H9 (cell line): ENCODE measurements at regions not wholly inside any gene's neighbourhood (a gene's known extent, or its start where the extent isn't known, plus 50 kb on each side); places are given as distances from the start of the nearest gene placed in this dataset.

Source experiments
- DNase-seq: peaks from one replicate; pipeline ENCODE4 v3.0.0-alpha.2; 2017
- H2AFZ ChIP-seq: one replicate; pipeline ENCODE4 v1.6.1; 2013; ENCODE audit warnings: mild to moderate bottlenecking, low read length, control low read depth, moderate library complexity
- H2AK5ac ChIP-seq: 2 replicates; pipeline ENCODE4 v1.6.1; 2013; ENCODE audit warnings: low read length, control low read depth, mixed read lengths; ENCODE audit not compliant: insufficient read length
- H2BK120ac ChIP-seq: one replicate; pipeline ENCODE4 v1.6.1; 2013; ENCODE audit warnings: low read depth, mild to moderate bottlenecking, low read length, control low read depth, inconsistent platforms; ENCODE audit not compliant: poor library complexity, severe bottlenecking
- H2BK12ac ChIP-seq: 2 replicates; pipeline ENCODE4 v1.6.1; 2013; ENCODE audit warnings: low read length, control low read depth, mixed read lengths, low read depth; ENCODE audit not compliant: insufficient read length
- H2BK15ac ChIP-seq: 2 replicates; pipeline ENCODE4 v1.6.1; 2013; ENCODE audit warnings: low read depth, low read length, control low read depth
- H2BK20ac ChIP-seq: one replicate; pipeline ENCODE4 v1.6.1; 2013; ENCODE audit warnings: low read depth, mild to moderate bottlenecking, low read length, control low read depth, inconsistent platforms; ENCODE audit not compliant: poor library complexity, severe bottlenecking
- H2BK5ac ChIP-seq: 2 replicates; pipeline ENCODE4 v1.6.1; 2013; ENCODE audit warnings: low read length, control low read depth, mixed read lengths; ENCODE audit not compliant: insufficient read length
- H3K14ac ChIP-seq: 2 replicates; pipeline ENCODE4 v1.6.1; 2013; ENCODE audit warnings: low read length, control low read depth; ENCODE audit not compliant: insufficient read depth
- H3K18ac ChIP-seq: 2 replicates; pipeline ENCODE4 v1.6.1; 2013; ENCODE audit warnings: low read depth, mild to moderate bottlenecking, mixed read lengths, low read length, control low read depth; ENCODE audit not compliant: insufficient read length
- H3K23ac ChIP-seq: 2 replicates; pipeline ENCODE4 v1.6.1; 2013; ENCODE audit warnings: low read length, control low read depth, mixed read lengths, low read depth; ENCODE audit not compliant: insufficient read length
- H3K23me2 ChIP-seq: 2 replicates; pipeline ENCODE4 v1.6.1; 2013; ENCODE audit warnings: low read depth, mild to moderate bottlenecking, mixed read lengths, low read length, control low read depth; ENCODE audit not compliant: insufficient read length, poor library complexity, severe bottlenecking
- H3K27ac ChIP-seq: 2 replicates; pipeline ENCODE4 v1.5.1; 2013; ENCODE audit warnings: low read length, control low read depth, mixed read lengths, low read depth; ENCODE audit not compliant: insufficient read length
- H3K27me3 ChIP-seq: 2 replicates; pipeline ENCODE4 v1.6.1; 2013; ENCODE audit warnings: low read length, control low read depth, inconsistent platforms; ENCODE audit not compliant: insufficient read depth
- H3K4ac ChIP-seq: 2 replicates; pipeline ENCODE4 v1.6.1; 2013; ENCODE audit warnings: low read depth, mild to moderate bottlenecking, control low read depth, inconsistent platforms, low read length, moderate library complexity
- H3K4me1 ChIP-seq: 2 replicates; pipeline ENCODE4 v1.6.1; 2013; ENCODE audit warnings: low read length, control low read depth, inconsistent platforms; ENCODE audit not compliant: insufficient read depth
- H3K4me2 ChIP-seq: 2 replicates; pipeline ENCODE4 v1.6.1; 2013; ENCODE audit warnings: low read length, control low read depth, mixed read lengths; ENCODE audit not compliant: insufficient read length, insufficient read depth
- H3K56ac ChIP-seq: 2 replicates; pipeline ENCODE4 v1.6.1; 2013; ENCODE audit warnings: low read depth, mild to moderate bottlenecking, mixed read lengths, low read length, control low read depth; ENCODE audit not compliant: insufficient read length
- H3K79me1 ChIP-seq: 2 replicates; pipeline ENCODE4 v1.6.1; 2013; ENCODE audit warnings: low read depth, mild to moderate bottlenecking, moderate library complexity, low read length, control low read depth, inconsistent platforms; ENCODE audit not compliant: insufficient read depth, poor library complexity, severe bottlenecking
- H3K79me2 ChIP-seq: 2 replicates; pipeline ENCODE4 v1.6.1; 2013; ENCODE audit warnings: low read length, control low read depth, inconsistent platforms; ENCODE audit not compliant: insufficient read depth
- H3K9ac ChIP-seq: 2 replicates; pipeline ENCODE4 v1.6.1; 2013; ENCODE audit warnings: low read length, control low read depth, mixed read lengths; ENCODE audit not compliant: insufficient read length; ENCODE audit errors: extremely low read depth
- H3K9me3 ChIP-seq: one replicate; pipeline ENCODE4 v1.6.1; 2013; ENCODE audit warnings: low read depth, low read length, inconsistent platforms; ENCODE audit not compliant: control insufficient read depth
- H3T11ph ChIP-seq: one replicate; pipeline ENCODE4 v1.6.1; 2013; ENCODE audit warnings: mild to moderate bottlenecking, low read length, control low read depth, inconsistent platforms
- H4K20me1 ChIP-seq: one replicate; pipeline ENCODE4 v1.6.1; 2013; ENCODE audit not compliant: control insufficient read depth, insufficient read length, insufficient read depth
- H4K5ac ChIP-seq: 2 replicates; pipeline ENCODE4 v1.6.1; 2013; ENCODE audit warnings: low read depth, mild to moderate bottlenecking, mixed read lengths, low read length, control low read depth; ENCODE audit not compliant: insufficient read length
- H4K8ac ChIP-seq: replicated peaks from 2 replicates; pipeline ENCODE4 v1.6.1; 2013; ENCODE audit warnings: low read length, control low read depth, mixed read lengths, low read depth; ENCODE audit not compliant: insufficient read length
- H4K91ac ChIP-seq: 2 replicates; pipeline ENCODE4 v1.6.1; 2013; ENCODE audit warnings: low read depth, mild to moderate bottlenecking, moderate library complexity, mixed read lengths, low read length, control low read depth; ENCODE audit not compliant: insufficient read length
- H3K27ac Mint-ChIP-seq, 3 experiments: 2 replicates in 2 of 3; 3 replicates in 1 of 3; pipeline ENCODE4 v1.8.0; 2020 to 2021; ENCODE audit warnings: mixed read lengths in 3 of 3, mild to moderate bottlenecking in 1 of 3, moderate library complexity in 1 of 3
- H3K27me3 Mint-ChIP-seq: 2 replicates; pipeline ENCODE4 v1.8.0; 2021; ENCODE audit warnings: low read depth, mild to moderate bottlenecking, moderate library complexity, mixed read lengths
- H3K36me3 Mint-ChIP-seq, 3 experiments: 2 replicates in 2 of 3; 3 replicates in 1 of 3; pipeline ENCODE4 v1.8.0; 2020 to 2021; ENCODE audit warnings: low read depth in 3 of 3, mixed read lengths in 3 of 3; ENCODE audit not compliant: insufficient read depth in 1 of 3
- H3K4me1 Mint-ChIP-seq, 2 experiments: 2 replicates each; pipeline ENCODE4 v1.8.0; 2020; ENCODE audit warnings: mixed read lengths in 2 of 2
- H3K4me3 Mint-ChIP-seq, 2 experiments: 2 replicates in 1 of 2; 3 replicates in 1 of 2; pipeline ENCODE4 v1.8.0; 2020 to 2021; ENCODE audit warnings: mild to moderate bottlenecking in 2 of 2, mixed read lengths in 2 of 2, moderate library complexity in 1 of 2
- H3K9me3 Mint-ChIP-seq, 2 experiments: 2 replicates in 1 of 2; 3 replicates in 1 of 2; pipeline ENCODE4 v1.8.0; 2020; ENCODE audit warnings: mild to moderate bottlenecking in 2 of 2, mixed read lengths in 2 of 2, moderate library complexity in 1 of 2
- CTCF ChIP-seq: fragments of 200-600 bp; sonication (generic); conservative IDR thresholded peaks from 3 replicates; pipeline ENCODE4 v1.8.0; 2021; ENCODE audit warnings: antibody characterized with exemption, mild to moderate bottlenecking
- WGBS: extraction: QIAGEN DNeasy Blood & Tissue Kit; methylation state at CpG from one replicate; pipeline ENCODE4 v1.1.7; 2013; ENCODE audit warnings: missing lambda C conversion rate, low lambda C conversion rate, mixed read lengths; ENCODE audit not compliant: insufficient read length; ENCODE audit errors: extremely low coverage; 5-methylcytosine and 5-hydroxymethylcytosine counted together

- no peaks in the 10 kb centered on the region for H3K79me1 ChIP-seq
- no peak overlapping the region for H3K4me2 ChIP-seq
- H2AK5ac ChIP-seq, result no peak overlapping the region
- Mint-ChIP-seq H3K9me3 (no peaks in the 10 kb centered on the region), H3K27me3 (no peaks in the 10 kb centered on the region), H3K36me3 (no peaks in the 10 kb centered on the region), H3K4me3 (no peak overlapping the region), H3K27ac (no peak overlapping the region), H3K4me1 (no peaks in the 10 kb centered on the region)
- WGBS, result no CpG with 5 or more reads among the region's 3 CpGs
- H3K79me2 ChIP-seq, result no peaks in the 10 kb centered on the region
- H2BK12ac ChIP-seq, result no peak overlapping the region
- H2BK120ac ChIP-seq, result no peak overlapping the region
- H3K18ac ChIP-seq, result no peak overlapping the region
- H2BK20ac ChIP-seq, result no peak overlapping the region
- no peak overlapping the region for H3K14ac ChIP-seq
- DNase-seq, result no peak
- no peak overlapping the region for H2AFZ ChIP-seq
- no peak overlapping the region for H3K27ac ChIP-seq
- H4K5ac ChIP-seq, result no peak overlapping the region
- no peak overlapping the region for H3K9ac ChIP-seq
- H3K9me3 ChIP-seq, result no peaks in the 10 kb centered on the region
- H3K56ac ChIP-seq, result no peak overlapping the region
- no peak overlapping the region for H3K23ac ChIP-seq
- no peaks in the 10 kb centered on the region for H3K4me1 ChIP-seq
- H4K8ac ChIP-seq, result no peak overlapping the region
- no peak overlapping the region for H3K4ac ChIP-seq
- H4K91ac ChIP-seq, result no peak overlapping the region
- no peaks in the 10 kb centered on the region for H3K23me2 ChIP-seq
- H4K20me1 ChIP-seq, result no peaks in the 10 kb centered on the region
- no peak overlapping the region for H2BK15ac ChIP-seq
- no peaks in the 10 kb centered on the region for H3K27me3 ChIP-seq
- TF ChIP-seq CTCF, result no peak
- no peak overlapping the region for H2BK5ac ChIP-seq
- H3T11ph ChIP-seq, result no peak overlapping the region
Measured at GRCh38 chr10:64283621-64284020, 762.4 kb downstream of the REEP3 start.
